ENCODE measurements at regions not wholly inside any gene's neighbourhood (a gene's known extent, or its start where the extent isn't known, plus 50 kb on each side); places are given as distances from the start of the nearest gene placed in this dataset.
A peak's percentile ranks its signal among the peaks of the same experiment; 100 is the strongest.

- DNase-seq, result no peak
- no peak for TF ChIP-seq POLR2A (IDR thresholded peaks at IDR 0.05; ENCODE audit: low read length)
- no peak for TF ChIP-seq GATA1 (IDR thresholded peaks at IDR 0.05; ENCODE audit: low read depth, low read length)
These were observed 182.7 kb upstream of the KCNN2 start for GRCh38 chr5:114179134-114179533.

GRCh38 chr5:114184006-114184405, 177.9 kb upstream of the KCNN2 start:
- no peak for DNase-seq
- TF ChIP-seq POLR2A (IDR thresholded peaks at IDR 0.05; ENCODE audit: low read length) (no peak), GATA1 (IDR thresholded peaks at IDR 0.05; ENCODE audit: low read depth, low read length) (no peak)

- no peak for DNase-seq
- TF ChIP-seq GATA1 (IDR thresholded peaks at IDR 0.05; ENCODE audit: low read depth, low read length) (no peak), POLR2A (IDR thresholded peaks at IDR 0.05; ENCODE audit: low read length) (no peak)
These were observed 176.6 kb upstream of the KCNN2 start for GRCh38 chr5:114185274-114185673.

GRCh38 chr5:114191441-114191840, 170.4 kb upstream of the KCNN2 start:
- TF ChIP-seq POLR2A (IDR thresholded peaks at IDR 0.05; ENCODE audit: low read length) (no peak), GATA1 (IDR thresholded peaks at IDR 0.05; ENCODE audit: low read depth, low read length) (no peak)
- DNase-seq, result no peak

GRCh38 chr5:114192108-114192507, 169.8 kb upstream of the KCNN2 start:
- DNase-seq, result no peak
- no peak for TF ChIP-seq POLR2A (IDR thresholded peaks at IDR 0.05; ENCODE audit: low read length)
- TF ChIP-seq GATA1 (IDR thresholded peaks at IDR 0.05; ENCODE audit: low read depth, low read length), result no peak

GRCh38 chr5:114201332-114201731, 160.5 kb upstream of the KCNN2 start:
- no peak for TF ChIP-seq GATA1 (IDR thresholded peaks at IDR 0.05; ENCODE audit: low read depth, low read length)
- no peak for TF ChIP-seq POLR2A (IDR thresholded peaks at IDR 0.05; ENCODE audit: low read length)
- no peak for DNase-seq

GRCh38 chr5:114204923-114205322, 156.9 kb upstream of the KCNN2 start:
- no peak for TF ChIP-seq GATA1 (IDR thresholded peaks at IDR 0.05; ENCODE audit: low read depth, low read length)
- no peak for TF ChIP-seq POLR2A (IDR thresholded peaks at IDR 0.05; ENCODE audit: low read length)
- DNase-seq, result no peak

GRCh38 chr5:114206640-114207039, 155.2 kb upstream of the KCNN2 start:
- DNase-seq, result no peak
- TF ChIP-seq POLR2A (IDR thresholded peaks at IDR 0.05; ENCODE audit: low read length) (no peak), GATA1 (IDR thresholded peaks at IDR 0.05; ENCODE audit: low read depth, low read length) (no peak)

GRCh38 chr5:114207615-114208014, 154.3 kb upstream of the KCNN2 start:
- no peak for TF ChIP-seq POLR2A (IDR thresholded peaks at IDR 0.05; ENCODE audit: low read length)
- no peak for DNase-seq

- no peak for DNase-seq
These were observed 153.8 kb upstream of the KCNN2 start for GRCh38 chr5:114208120-114208519.

GRCh38 chr5:114208588-114208987, 153.3 kb upstream of the KCNN2 start:
- DNase-seq, result no peak
- TF ChIP-seq GATA1 (IDR thresholded peaks at IDR 0.05; ENCODE audit: low read depth, low read length) (no peak), POLR2A (IDR thresholded peaks at IDR 0.05; ENCODE audit: low read length) (no peak)

More at GRCh38 chr5:114208120-114208519, 153.8 kb upstream of the KCNN2 start:
- TF ChIP-seq GATA1 (IDR thresholded peaks at IDR 0.05; ENCODE audit: low read depth, low read length), result no peak
- TF ChIP-seq POLR2A (IDR thresholded peaks at IDR 0.05; ENCODE audit: low read length), result no peak

GRCh38 chr5:114210662-114211061, 151.2 kb upstream of the KCNN2 start:
- TF ChIP-seq POLR2A (IDR thresholded peaks at IDR 0.05; ENCODE audit: low read length), result no peak
- TF ChIP-seq GATA1 (IDR thresholded peaks at IDR 0.05; ENCODE audit: low read depth, low read length), result no peak
- no peak for DNase-seq

- no peak for DNase-seq
- TF ChIP-seq GATA1 (IDR thresholded peaks at IDR 0.05; ENCODE audit: low read depth, low read length) (no peak), POLR2A (IDR thresholded peaks at IDR 0.05; ENCODE audit: low read length) (no peak)
These were observed 140.1 kb upstream of the KCNN2 start for GRCh38 chr5:114221807-114222206.

- TF ChIP-seq GATA1 (IDR thresholded peaks at IDR 0.05; ENCODE audit: low read depth, low read length) (no peak), POLR2A (IDR thresholded peaks at IDR 0.05; ENCODE audit: low read length) (no peak)
- peak in 1 of 2 experiments; percentile 11 for DNase-seq
These were observed 138.0 kb upstream of the KCNN2 start for GRCh38 chr5:114223866-114224265.

GRCh38 chr5:114237766-114238165, 124.1 kb upstream of the KCNN2 start:
- DNase-seq, result no peak
- TF ChIP-seq GATA1 (IDR thresholded peaks at IDR 0.05; ENCODE audit: low read depth, low read length), result no peak
- TF ChIP-seq POLR2A (IDR thresholded peaks at IDR 0.05; ENCODE audit: low read length), result no peak

GRCh38 chr5:114238771-114239313, 123.0 kb upstream of the KCNN2 start:
- no peak for TF ChIP-seq GATA1 (IDR thresholded peaks at IDR 0.05; ENCODE audit: low read depth, low read length)
- TF ChIP-seq POLR2A (IDR thresholded peaks at IDR 0.05; ENCODE audit: low read length), result no peak
- no peak for DNase-seq

All from erythroblast (primary cell).